ENCODE measurements at regions not wholly inside any gene's neighbourhood (a gene's known extent, or its start where the extent isn't known, plus 50 kb on each side); places are given as distances from the start of the nearest gene placed in this dataset.

DNA sequence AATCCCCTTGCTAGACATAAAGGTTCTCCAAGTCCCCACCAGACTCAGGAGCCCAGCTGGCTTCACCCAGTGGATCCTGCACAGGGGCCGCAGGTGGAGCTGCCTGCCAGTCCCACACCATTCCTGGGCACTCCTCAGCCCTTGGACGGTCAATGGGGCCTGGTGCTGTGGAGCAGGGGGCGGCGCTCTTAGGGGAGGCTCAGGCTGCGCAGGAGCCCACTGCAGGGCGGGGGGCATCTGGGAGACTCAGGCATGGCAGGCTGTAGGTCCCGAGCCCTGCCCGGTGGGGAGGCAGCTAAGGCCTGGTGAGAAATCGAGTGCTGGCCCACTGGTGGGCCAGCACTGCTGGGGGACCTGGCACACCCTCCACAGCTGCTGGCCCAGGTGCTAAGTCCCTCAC is 75.1 kb upstream of the TBC1D5 start:
- TF ChIP-seq, protein P1, sequence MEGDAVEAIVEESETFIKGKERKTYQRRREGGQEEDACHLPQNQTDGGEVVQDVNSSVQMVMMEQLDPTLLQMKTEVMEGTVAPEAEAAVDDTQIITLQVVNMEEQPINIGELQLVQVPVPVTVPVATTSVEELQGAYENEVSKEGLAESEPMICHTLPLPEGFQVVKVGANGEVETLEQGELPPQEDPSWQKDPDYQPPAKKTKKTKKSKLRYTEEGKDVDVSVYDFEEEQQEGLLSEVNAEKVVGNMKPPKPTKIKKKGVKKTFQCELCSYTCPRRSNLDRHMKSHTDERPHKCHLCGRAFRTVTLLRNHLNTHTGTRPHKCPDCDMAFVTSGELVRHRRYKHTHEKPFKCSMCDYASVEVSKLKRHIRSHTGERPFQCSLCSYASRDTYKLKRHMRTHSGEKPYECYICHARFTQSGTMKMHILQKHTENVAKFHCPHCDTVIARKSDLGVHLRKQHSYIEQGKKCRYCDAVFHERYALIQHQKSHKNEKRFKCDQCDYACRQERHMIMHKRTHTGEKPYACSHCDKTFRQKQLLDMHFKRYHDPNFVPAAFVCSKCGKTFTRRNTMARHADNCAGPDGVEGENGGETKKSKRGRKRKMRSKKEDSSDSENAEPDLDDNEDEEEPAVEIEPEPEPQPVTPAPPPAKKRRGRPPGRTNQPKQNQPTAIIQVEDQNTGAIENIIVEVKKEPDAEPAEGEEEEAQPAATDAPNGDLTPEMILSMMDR (IDR thresholded peaks at IDR 0.05; ENCODE audit: insufficient read depth, low read length, poor library complexity, severe bottlenecking) = no peak
- TF ChIP-seq EZH2phosphoT487 (conservative IDR thresholded peaks at IDR 0.05; ENCODE audit: low read length) = no peak

Measured in SU-DHL-6 (cell line).